ENCODE measurements at regions not wholly inside any gene's neighbourhood (a gene's known extent, or its start where the extent isn't known, plus 50 kb on each side); places are given as distances from the start of the nearest gene placed in this dataset.

DNA sequence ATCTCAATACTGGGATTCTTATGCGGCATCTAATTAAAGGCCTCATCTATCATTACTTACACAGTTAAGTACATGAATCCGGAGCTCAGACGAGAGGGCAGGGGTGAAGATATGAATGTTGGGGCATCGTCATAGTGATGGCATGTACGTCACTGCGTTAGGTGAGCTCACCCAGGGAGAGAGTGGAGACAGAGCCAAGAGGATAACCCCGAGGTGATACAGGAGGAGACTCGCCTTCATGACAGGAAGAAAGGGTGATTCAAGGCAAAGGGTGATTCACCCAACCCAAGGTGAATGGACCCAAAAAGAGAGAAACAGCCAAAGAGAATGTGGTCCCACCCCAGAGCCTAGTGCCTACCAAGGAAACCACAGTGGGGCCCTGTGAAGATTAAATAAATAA is 132.9 kb upstream of the BLID start:
- H3K36me3 ChIP-seq (ENCODE audit: control insufficient read depth in 2 of 2, insufficient read depth in 2 of 2, low read length in 2 of 2), result no peaks in the 10 kb centered on the region
- H3K9ac ChIP-seq (ENCODE audit: low read depth in 1 of 2, low read length in 2 of 2), result no peak overlapping the region
- H3K9me3 ChIP-seq (ENCODE audit: control insufficient read depth in 2 of 2, low read length in 2 of 2), result no peaks in the 10 kb centered on the region
- H3K27ac ChIP-seq (ENCODE audit: low read depth in 2 of 2, low read length in 2 of 2), result no peak overlapping the region
- no peaks in the 10 kb centered on the region for H3K4me1 ChIP-seq (ENCODE audit: control insufficient read depth in 2 of 2, insufficient read depth in 2 of 2, low read length in 2 of 2)
- H3K4me3 ChIP-seq (ENCODE audit: low read length in 2 of 2), result no peak overlapping the region
- no peaks in the 10 kb centered on the region for H3K27me3 ChIP-seq (ENCODE audit: control insufficient read depth in 2 of 2, insufficient read depth in 2 of 2, low read length in 2 of 2)

DNA sequence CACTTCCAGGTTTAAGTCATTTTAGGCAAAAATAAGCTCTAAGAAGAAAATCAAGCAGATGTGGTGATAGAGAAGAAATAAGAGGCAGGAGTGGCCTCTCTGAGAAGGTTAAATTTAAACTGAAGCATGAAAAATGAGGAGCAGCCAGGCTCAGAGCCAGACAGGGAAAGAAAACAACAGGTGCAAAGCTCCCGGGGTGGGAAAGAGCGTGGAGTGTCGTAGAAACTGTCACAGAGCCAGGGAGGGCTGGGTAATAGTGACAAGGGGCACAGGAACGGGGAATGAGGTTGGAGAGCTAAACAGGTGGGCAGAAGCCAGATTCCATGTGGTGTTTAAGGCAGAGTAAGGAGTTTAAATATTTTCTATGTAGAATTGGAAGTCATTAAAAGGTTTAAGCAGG is 132.1 kb upstream of the BLID start:
- no peak overlapping the region for H3K27ac ChIP-seq (ENCODE audit: low read depth in 2 of 2, low read length in 2 of 2)
- H3K9ac ChIP-seq (ENCODE audit: low read depth in 1 of 2, low read length in 2 of 2), result no peak overlapping the region

DNA sequence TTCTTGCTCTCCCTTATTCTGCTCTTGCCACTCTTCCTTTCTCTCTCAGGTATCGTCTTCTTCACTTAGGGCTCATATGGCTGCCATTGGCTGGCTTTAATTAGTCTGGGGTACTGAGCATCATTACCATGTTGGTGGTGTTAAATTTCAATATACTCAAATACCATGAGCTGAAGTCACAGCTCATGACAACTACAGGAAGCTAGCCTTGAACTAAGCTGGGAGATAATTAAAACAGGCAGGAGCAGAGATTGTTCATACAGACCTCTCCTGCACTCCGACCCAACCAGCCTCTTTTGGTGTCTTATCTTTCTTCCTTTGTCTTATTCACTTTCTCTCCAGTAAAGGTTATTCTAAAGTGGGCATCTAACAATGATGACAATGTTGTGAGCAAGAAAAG is 130.9 kb upstream of the BLID start:
- Histone ChIP-seq H3K27me3 (ENCODE audit: control insufficient read depth in 2 of 2, insufficient read depth in 2 of 2, low read length in 2 of 2) (no peaks in the 10 kb centered on the region), H3K9ac (ENCODE audit: low read depth in 1 of 2, low read length in 2 of 2) (no peak overlapping the region), H3K36me3 (ENCODE audit: control insufficient read depth in 2 of 2, insufficient read depth in 2 of 2, low read length in 2 of 2) (no peaks in the 10 kb centered on the region), H3K4me3 (ENCODE audit: low read length in 2 of 2) (no peak overlapping the region), H3K27ac (ENCODE audit: low read depth in 2 of 2, low read length in 2 of 2) (no peak overlapping the region), H3K4me1 (ENCODE audit: control insufficient read depth in 2 of 2, insufficient read depth in 2 of 2, low read length in 2 of 2) (no peaks in the 10 kb centered on the region), H3K9me3 (ENCODE audit: control insufficient read depth in 2 of 2, low read length in 2 of 2) (no peaks in the 10 kb centered on the region)

More for the DNA sequence above, 132.1 kb upstream of the BLID start:
- no peaks in the 10 kb centered on the region for H3K27me3 ChIP-seq (ENCODE audit: control insufficient read depth in 2 of 2, insufficient read depth in 2 of 2, low read length in 2 of 2)
- H3K4me3 ChIP-seq (ENCODE audit: low read length in 2 of 2), result no peak overlapping the region
- no peaks in the 10 kb centered on the region for H3K36me3 ChIP-seq (ENCODE audit: control insufficient read depth in 2 of 2, insufficient read depth in 2 of 2, low read length in 2 of 2)
- H3K4me1 ChIP-seq (ENCODE audit: control insufficient read depth in 2 of 2, insufficient read depth in 2 of 2, low read length in 2 of 2), result no peaks in the 10 kb centered on the region
- H3K9me3 ChIP-seq (ENCODE audit: control insufficient read depth in 2 of 2, low read length in 2 of 2), result no peaks in the 10 kb centered on the region

DNA sequence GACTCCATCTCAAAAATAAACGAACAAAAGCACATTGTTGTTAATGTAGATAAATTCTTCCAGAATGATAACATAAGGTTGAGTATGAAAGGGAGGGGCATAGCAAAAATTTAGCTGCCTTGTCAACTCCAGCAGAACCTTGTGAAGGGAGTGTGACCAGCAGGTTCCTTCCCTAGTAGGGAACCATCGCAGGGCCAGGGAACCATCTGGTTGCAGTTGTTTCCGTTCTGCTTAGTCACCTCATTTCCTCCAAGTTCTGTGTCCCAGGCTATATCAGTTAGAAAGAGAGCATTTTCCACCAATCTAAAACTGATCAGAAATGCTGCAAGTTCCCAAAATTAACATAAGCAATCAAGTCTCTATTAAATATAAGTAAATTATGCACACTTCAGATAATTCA is 126.7 kb upstream of the BLID start:
- Histone ChIP-seq H3K27me3 (ENCODE audit: control insufficient read depth in 2 of 2, insufficient read depth in 2 of 2, low read length in 2 of 2) (no peaks in the 10 kb centered on the region), H3K4me1 (ENCODE audit: control insufficient read depth in 2 of 2, insufficient read depth in 2 of 2, low read length in 2 of 2) (no peaks in the 10 kb centered on the region), H3K27ac (ENCODE audit: low read depth in 2 of 2, low read length in 2 of 2) (no peak overlapping the region), H3K9ac (ENCODE audit: low read depth in 1 of 2, low read length in 2 of 2) (no peak overlapping the region), H3K9me3 (ENCODE audit: control insufficient read depth in 2 of 2, low read length in 2 of 2) (no peaks in the 10 kb centered on the region), H3K36me3 (ENCODE audit: control insufficient read depth in 2 of 2, insufficient read depth in 2 of 2, low read length in 2 of 2) (no peaks in the 10 kb centered on the region), H3K4me3 (ENCODE audit: low read length in 2 of 2) (no peak overlapping the region)

DNA sequence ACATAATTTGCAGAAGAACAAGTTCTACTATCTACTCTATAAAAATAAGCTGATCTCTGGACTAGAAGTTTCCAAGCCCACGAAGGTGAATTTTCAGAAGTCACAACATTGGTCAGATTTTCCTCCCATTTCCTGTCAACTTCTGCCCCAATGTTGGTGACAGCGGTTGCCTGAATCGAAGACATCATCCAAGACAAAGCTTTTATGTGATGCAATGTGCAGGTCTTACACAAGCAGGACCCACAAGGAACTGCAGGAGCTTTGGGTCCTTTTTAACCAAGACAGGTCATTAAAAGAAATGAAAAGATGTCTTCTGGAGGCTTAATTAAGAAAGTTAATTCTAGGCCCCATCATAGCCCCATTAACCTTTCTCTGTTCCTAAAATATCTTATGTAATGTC is 125.6 kb upstream of the BLID start:
- no peak overlapping the region for H3K9ac ChIP-seq (ENCODE audit: low read depth in 1 of 2, low read length in 2 of 2)
- H3K4me3 ChIP-seq (ENCODE audit: low read length in 2 of 2), result no peak overlapping the region
- H3K27me3 ChIP-seq (ENCODE audit: control insufficient read depth in 2 of 2, insufficient read depth in 2 of 2, low read length in 2 of 2), result no peaks in the 10 kb centered on the region
- H3K4me1 ChIP-seq (ENCODE audit: control insufficient read depth in 2 of 2, insufficient read depth in 2 of 2, low read length in 2 of 2), result no peaks in the 10 kb centered on the region
- H3K9me3 ChIP-seq (ENCODE audit: control insufficient read depth in 2 of 2, low read length in 2 of 2), result no peaks in the 10 kb centered on the region
- H3K27ac ChIP-seq (ENCODE audit: low read depth in 2 of 2, low read length in 2 of 2), result no peak overlapping the region
- H3K36me3 ChIP-seq (ENCODE audit: control insufficient read depth in 2 of 2, insufficient read depth in 2 of 2, low read length in 2 of 2), result no peaks in the 10 kb centered on the region

DNA sequence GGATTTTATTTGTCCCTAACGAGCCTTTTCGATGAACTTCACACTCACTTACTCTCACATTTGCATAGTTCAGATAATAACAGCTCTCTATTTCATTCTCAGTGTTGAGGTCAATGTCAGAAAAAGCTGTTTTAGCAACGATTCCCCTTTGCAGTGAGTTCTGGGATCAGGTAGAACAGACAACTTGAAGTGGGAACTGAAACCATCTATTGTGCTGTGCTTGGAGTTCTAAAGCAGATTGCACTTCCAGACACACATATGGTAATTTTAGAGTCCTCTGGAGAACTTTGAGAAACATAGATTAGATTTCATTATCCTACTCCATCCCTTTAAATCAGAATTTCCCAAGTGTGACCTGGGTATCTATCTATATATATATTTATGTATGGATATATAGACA is 124.6 kb upstream of the BLID start:
- no peak overlapping the region for H3K27ac ChIP-seq (ENCODE audit: low read depth in 2 of 2, low read length in 2 of 2)
- H3K27me3 ChIP-seq (ENCODE audit: control insufficient read depth in 2 of 2, insufficient read depth in 2 of 2, low read length in 2 of 2), result no peaks in the 10 kb centered on the region
- no peak overlapping the region for H3K4me3 ChIP-seq (ENCODE audit: low read length in 2 of 2)
- H3K4me1 ChIP-seq (ENCODE audit: control insufficient read depth in 2 of 2, insufficient read depth in 2 of 2, low read length in 2 of 2), result peaks cover 0 to under 1% of the 10 kb centered on the region in 2 donors
- H3K9ac ChIP-seq (ENCODE audit: low read depth in 1 of 2, low read length in 2 of 2), result no peak overlapping the region
- H3K36me3 ChIP-seq (ENCODE audit: control insufficient read depth in 2 of 2, insufficient read depth in 2 of 2, low read length in 2 of 2), result no peaks in the 10 kb centered on the region
- H3K9me3 ChIP-seq (ENCODE audit: control insufficient read depth in 2 of 2, low read length in 2 of 2), result no peaks in the 10 kb centered on the region

DNA sequence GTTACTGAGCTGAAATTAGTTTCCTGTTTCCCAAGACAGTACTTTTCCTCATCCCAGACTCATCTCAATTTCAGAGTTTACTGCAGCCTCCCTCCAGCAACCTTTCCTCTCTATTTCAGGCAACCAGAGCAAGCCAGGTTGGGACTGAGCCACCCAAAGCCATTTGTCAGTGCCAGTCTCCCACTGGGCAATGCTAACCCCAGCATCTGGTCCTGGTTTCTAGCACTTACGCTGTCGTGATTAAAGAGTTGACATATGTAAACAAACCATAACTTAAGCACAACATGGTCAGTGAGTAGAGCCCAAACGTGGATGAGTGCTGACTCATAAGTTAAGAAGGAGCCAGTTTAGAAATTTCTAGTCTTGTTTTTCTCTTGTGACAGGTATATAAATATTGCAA is 119.6 kb upstream of the BLID start:
- H3K27me3 ChIP-seq (ENCODE audit: control insufficient read depth in 2 of 2, insufficient read depth in 2 of 2, low read length in 2 of 2), result no peaks in the 10 kb centered on the region
- peaks cover 0 to 2% of the 10 kb centered on the region in 2 donors for H3K4me1 ChIP-seq (ENCODE audit: control insufficient read depth in 2 of 2, insufficient read depth in 2 of 2, low read length in 2 of 2)
- H3K9me3 ChIP-seq (ENCODE audit: control insufficient read depth in 2 of 2, low read length in 2 of 2), result no peaks in the 10 kb centered on the region
- H3K27ac ChIP-seq (ENCODE audit: low read depth in 2 of 2, low read length in 2 of 2), result no peak overlapping the region
- no peak overlapping the region for H3K9ac ChIP-seq (ENCODE audit: low read depth in 1 of 2, low read length in 2 of 2)
- no peak overlapping the region for H3K4me3 ChIP-seq (ENCODE audit: low read length in 2 of 2)
- no peaks in the 10 kb centered on the region for H3K36me3 ChIP-seq (ENCODE audit: control insufficient read depth in 2 of 2, insufficient read depth in 2 of 2, low read length in 2 of 2)

DNA sequence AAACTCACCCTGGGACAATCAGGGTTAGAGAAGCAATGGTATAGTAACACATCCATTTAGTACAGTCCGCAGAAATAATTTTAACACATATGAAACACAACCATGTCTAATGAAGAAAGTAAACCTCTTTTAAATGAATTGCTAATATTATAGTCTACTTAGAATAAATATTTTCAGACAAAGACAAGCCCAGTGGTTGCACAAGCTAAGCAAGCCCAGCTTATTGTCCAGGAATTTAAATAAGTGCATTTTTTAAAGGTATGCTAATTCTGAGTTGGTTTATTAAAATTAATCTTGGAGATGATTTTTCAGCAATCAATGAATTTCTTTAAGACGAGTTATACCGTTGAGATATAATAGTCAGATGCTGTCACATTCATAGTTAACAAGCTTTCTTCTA is 118.8 kb upstream of the BLID start:
- Histone ChIP-seq H3K9me3 (ENCODE audit: control insufficient read depth in 2 of 2, low read length in 2 of 2) (no peaks in the 10 kb centered on the region), H3K27ac (ENCODE audit: low read depth in 2 of 2, low read length in 2 of 2) (no peak overlapping the region), H3K36me3 (ENCODE audit: control insufficient read depth in 2 of 2, insufficient read depth in 2 of 2, low read length in 2 of 2) (no peaks in the 10 kb centered on the region), H3K27me3 (ENCODE audit: control insufficient read depth in 2 of 2, insufficient read depth in 2 of 2, low read length in 2 of 2) (no peaks in the 10 kb centered on the region), H3K9ac (ENCODE audit: low read depth in 1 of 2, low read length in 2 of 2) (no peak overlapping the region), H3K4me1 (ENCODE audit: control insufficient read depth in 2 of 2, insufficient read depth in 2 of 2, low read length in 2 of 2) (peaks cover 0 to 5% of the 10 kb centered on the region in 2 donors), H3K4me3 (ENCODE audit: low read length in 2 of 2) (no peak overlapping the region)

DNA sequence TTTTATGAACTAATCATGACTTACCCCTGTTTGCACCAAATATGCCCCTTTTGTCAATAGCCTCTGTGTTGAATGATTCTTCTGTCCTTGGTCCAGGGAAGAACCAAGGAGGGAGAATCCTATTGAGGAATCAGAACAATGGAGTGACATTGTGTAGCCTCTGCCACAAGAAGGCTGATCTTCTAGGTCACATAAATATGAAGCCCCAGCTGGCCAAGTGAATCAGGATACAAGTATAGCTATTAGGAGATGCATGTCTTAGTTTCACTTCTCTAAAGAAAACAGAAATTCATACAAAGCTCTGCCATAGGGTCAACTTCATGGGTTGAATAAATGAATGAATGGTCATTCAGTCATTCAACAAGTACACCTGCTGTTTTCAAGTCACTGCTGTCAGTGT is 118.2 kb upstream of the BLID start:
- no peaks in the 10 kb centered on the region for H3K27me3 ChIP-seq (ENCODE audit: control insufficient read depth in 2 of 2, insufficient read depth in 2 of 2, low read length in 2 of 2)
- H3K27ac ChIP-seq (ENCODE audit: low read depth in 2 of 2, low read length in 2 of 2), result no peak overlapping the region
- no peaks in the 10 kb centered on the region for H3K9me3 ChIP-seq (ENCODE audit: control insufficient read depth in 2 of 2, low read length in 2 of 2)
- H3K9ac ChIP-seq (ENCODE audit: low read depth in 1 of 2, low read length in 2 of 2), result no peak overlapping the region
- no peaks in the 10 kb centered on the region for H3K36me3 ChIP-seq (ENCODE audit: control insufficient read depth in 2 of 2, insufficient read depth in 2 of 2, low read length in 2 of 2)
- peaks cover 0 to 7% of the 10 kb centered on the region in 2 donors for H3K4me1 ChIP-seq (ENCODE audit: control insufficient read depth in 2 of 2, insufficient read depth in 2 of 2, low read length in 2 of 2)
- no peak overlapping the region for H3K4me3 ChIP-seq (ENCODE audit: low read length in 2 of 2)

DNA sequence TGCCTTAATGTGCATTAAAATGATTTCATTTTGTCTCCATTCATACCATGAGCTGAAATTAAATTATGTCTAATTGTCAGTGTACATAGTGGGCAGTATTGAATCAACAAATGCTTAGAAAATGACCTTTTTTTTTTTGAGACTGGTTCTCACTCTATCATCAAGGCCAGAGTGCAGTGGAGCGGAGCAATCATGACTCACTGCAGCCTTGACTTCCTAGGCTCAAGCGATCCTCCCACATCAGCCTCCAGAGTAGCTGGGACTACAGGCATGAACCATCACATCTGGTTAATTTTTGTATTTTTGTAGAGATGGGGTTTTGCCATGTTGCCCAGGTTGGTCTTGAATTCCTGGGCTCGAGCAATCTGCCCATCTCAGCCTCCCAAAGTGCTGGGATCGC is 117.0 kb upstream of the BLID start:
- Histone ChIP-seq H3K27ac (ENCODE audit: low read depth in 2 of 2, low read length in 2 of 2) (no peak overlapping the region), H3K36me3 (ENCODE audit: control insufficient read depth in 2 of 2, insufficient read depth in 2 of 2, low read length in 2 of 2) (no peaks in the 10 kb centered on the region)

DNA sequence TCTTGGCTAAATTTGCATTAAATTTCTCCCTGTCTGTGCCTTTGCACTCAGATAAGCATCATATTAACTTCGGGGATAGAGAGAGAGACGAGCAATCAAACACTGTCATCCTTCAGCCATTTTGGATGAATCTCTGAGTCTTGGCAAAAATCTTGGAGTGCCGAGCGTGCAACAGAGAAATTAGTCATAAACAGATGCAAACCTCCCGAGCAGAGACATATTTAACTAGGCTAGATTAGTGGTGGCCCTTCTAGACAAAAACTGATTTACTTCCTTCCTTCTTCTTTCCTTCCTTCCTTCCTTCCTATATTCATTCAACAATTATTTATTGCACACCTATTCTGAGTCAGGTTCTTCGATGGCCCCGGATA is 114.4 kb upstream of the BLID start:
- Histone ChIP-seq H3K9ac (ENCODE audit: low read depth in 1 of 2, low read length in 2 of 2) (no peak overlapping the region), H3K27ac (ENCODE audit: low read depth in 2 of 2, low read length in 2 of 2) (no peak overlapping the region), H3K36me3 (ENCODE audit: control insufficient read depth in 2 of 2, insufficient read depth in 2 of 2, low read length in 2 of 2) (no peaks in the 10 kb centered on the region), H3K4me3 (ENCODE audit: low read length in 2 of 2) (no peak overlapping the region), H3K27me3 (ENCODE audit: control insufficient read depth in 2 of 2, insufficient read depth in 2 of 2, low read length in 2 of 2) (no peaks in the 10 kb centered on the region), H3K4me1 (ENCODE audit: control insufficient read depth in 2 of 2, insufficient read depth in 2 of 2, low read length in 2 of 2) (peaks cover 0 to 5% of the 10 kb centered on the region in 2 donors), H3K9me3 (ENCODE audit: control insufficient read depth in 2 of 2, low read length in 2 of 2) (no peaks in the 10 kb centered on the region)

More for the DNA sequence above, 117.0 kb upstream of the BLID start:
- Histone ChIP-seq H3K4me3 (ENCODE audit: low read length in 2 of 2) (no peak overlapping the region), H3K9me3 (ENCODE audit: control insufficient read depth in 2 of 2, low read length in 2 of 2) (no peaks in the 10 kb centered on the region), H3K9ac (ENCODE audit: low read depth in 1 of 2, low read length in 2 of 2) (no peak overlapping the region), H3K27me3 (ENCODE audit: control insufficient read depth in 2 of 2, insufficient read depth in 2 of 2, low read length in 2 of 2) (no peaks in the 10 kb centered on the region), H3K4me1 (ENCODE audit: control insufficient read depth in 2 of 2, insufficient read depth in 2 of 2, low read length in 2 of 2) (peaks cover 0 to 7% of the 10 kb centered on the region in 2 donors)

Data from mucosa of rectum (tissue), 2 donors.